ENCODE measurements at regions not wholly inside any gene's neighbourhood (a gene's known extent, or its start where the extent isn't known, plus 50 kb on each side); places are given as distances from the start of the nearest gene placed in this dataset.

- no peaks in the 10 kb centered on the region for H3K36me3 Mint-ChIP-seq (ENCODE audit: insufficient read depth in 2 of 2)
- peaks cover 0 to 5% of the 10 kb centered on the region in 2 donors for H3K9me3 Mint-ChIP-seq
- ATAC-seq (replicated peaks in 1 of 2) (no peak), DNase-seq (no peak)
- no peak overlapping the region for H3K4me3 Mint-ChIP-seq
- no peak overlapping the region for H3K27ac Mint-ChIP-seq
- no peaks in the 10 kb centered on the region for H3K27me3 Mint-ChIP-seq (ENCODE audit: low read depth)
- no peaks in the 10 kb centered on the region for H3K4me1 Mint-ChIP-seq (ENCODE audit: low read depth)
Observed at GRCh38 chr17:12402963-12403622, 262.6 kb upstream of the MYOCD start.

GRCh38 chr17:12403881-12404398, 261.8 kb upstream of the MYOCD start:
- H3K9me3 Mint-ChIP-seq, result peaks cover 0 to 5% of the 10 kb centered on the region in 2 donors
- no peak overlapping the region for H3K27ac Mint-ChIP-seq
- DNase-seq (no peak), ATAC-seq (replicated peaks in 1 of 2) (no peak)
- H3K4me3 Mint-ChIP-seq, result no peak overlapping the region
- H3K27me3 Mint-ChIP-seq (ENCODE audit: low read depth), result no peaks in the 10 kb centered on the region
- no peaks in the 10 kb centered on the region for H3K4me1 Mint-ChIP-seq (ENCODE audit: low read depth)
- no peaks in the 10 kb centered on the region for H3K36me3 Mint-ChIP-seq (ENCODE audit: insufficient read depth in 2 of 2)

GRCh38 chr17:12406623-12407215, 259.0 kb upstream of the MYOCD start:
- DNase-seq (no peak), ATAC-seq (replicated peaks in 1 of 2) (no peak)
- Mint-ChIP-seq H3K4me3 (no peak overlapping the region), H3K4me1 (ENCODE audit: low read depth) (no peaks in the 10 kb centered on the region), H3K36me3 (ENCODE audit: insufficient read depth in 2 of 2) (no peaks in the 10 kb centered on the region), H3K27ac (no peak overlapping the region), H3K27me3 (ENCODE audit: low read depth) (no peaks in the 10 kb centered on the region), H3K9me3 (peaks cover 0 to 2% of the 10 kb centered on the region in 2 donors)

GRCh38 chr17:12407495-12408252, 258.0 kb upstream of the MYOCD start:
- Mint-ChIP-seq H3K4me1 (ENCODE audit: low read depth) (no peaks in the 10 kb centered on the region), H3K9me3 (peaks cover 0 to 2% of the 10 kb centered on the region in 2 donors), H3K4me3 (no peak overlapping the region)

GRCh38 chr17:12409082-12409481, 256.6 kb upstream of the MYOCD start:
- H3K4me3 Mint-ChIP-seq, result no peak overlapping the region
- H3K27me3 Mint-ChIP-seq (ENCODE audit: low read depth), result no peaks in the 10 kb centered on the region
- no peaks in the 10 kb centered on the region for H3K4me1 Mint-ChIP-seq (ENCODE audit: low read depth)
- H3K9me3 Mint-ChIP-seq, result peaks cover 0 to 2% of the 10 kb centered on the region in 2 donors
- H3K36me3 Mint-ChIP-seq (ENCODE audit: insufficient read depth in 2 of 2), result no peaks in the 10 kb centered on the region
- H3K27ac Mint-ChIP-seq, result no peak overlapping the region
- DNase-seq (no peak), ATAC-seq (replicated peaks in 1 of 2) (no peak)

More at GRCh38 chr17:12407495-12408252, 258.0 kb upstream of the MYOCD start:
- Mint-ChIP-seq H3K36me3 (ENCODE audit: insufficient read depth in 2 of 2) (no peaks in the 10 kb centered on the region), H3K27me3 (ENCODE audit: low read depth) (no peaks in the 10 kb centered on the region), H3K27ac (no peak overlapping the region)
- no peak for DNase-seq
- no peak for ATAC-seq (replicated peaks in 1 of 2)

GRCh38 chr17:12410717-12411116, 255.0 kb upstream of the MYOCD start:
- H3K27ac Mint-ChIP-seq, result no peak overlapping the region
- no peaks in the 10 kb centered on the region for H3K4me1 Mint-ChIP-seq (ENCODE audit: low read depth)
- DNase-seq (no peak), ATAC-seq (replicated peaks in 1 of 2) (no peak)
- H3K9me3 Mint-ChIP-seq, result peaks cover 0 to 3% of the 10 kb centered on the region in 2 donors
- no peaks in the 10 kb centered on the region for H3K36me3 Mint-ChIP-seq (ENCODE audit: insufficient read depth in 2 of 2)
- no peak overlapping the region for H3K4me3 Mint-ChIP-seq
- no peaks in the 10 kb centered on the region for H3K27me3 Mint-ChIP-seq (ENCODE audit: low read depth)

GRCh38 chr17:12415031-12415430, 250.7 kb upstream of the MYOCD start:
- Mint-ChIP-seq H3K4me1 (ENCODE audit: low read depth) (no peaks in the 10 kb centered on the region), H3K27me3 (ENCODE audit: low read depth) (no peaks in the 10 kb centered on the region), H3K9me3 (peaks cover 0 to 7% of the 10 kb centered on the region in 2 donors), H3K27ac (no peak overlapping the region), H3K4me3 (no peak overlapping the region), H3K36me3 (ENCODE audit: insufficient read depth in 2 of 2) (no peaks in the 10 kb centered on the region)
- DNase-seq (no peak), ATAC-seq (replicated peaks in 1 of 2) (no peak)

GRCh38 chr17:12421077-12421476, 244.6 kb upstream of the MYOCD start:
- Mint-ChIP-seq H3K36me3 (ENCODE audit: insufficient read depth in 2 of 2) (peaks cover 4% of the 10 kb centered on the region in 2 donors), H3K4me1 (ENCODE audit: low read depth) (no peaks in the 10 kb centered on the region), H3K4me3 (no peak overlapping the region), H3K27me3 (ENCODE audit: low read depth) (no peaks in the 10 kb centered on the region), H3K9me3 (peaks cover 15 to 16% of the 10 kb centered on the region in 2 donors), H3K27ac (no peak overlapping the region)
- DNase-seq (no peak), ATAC-seq (replicated peaks in 1 of 2) (no peak)

GRCh38 chr17:12421646-12422306, 243.9 kb upstream of the MYOCD start:
- no peak for ATAC-seq (replicated peaks in 1 of 2)

GRCh38 chr17:12422651-12423050, 243.0 kb upstream of the MYOCD start:
- Mint-ChIP-seq H3K4me3 (no peak overlapping the region), H3K9me3 (peaks cover 12 to 17% of the 10 kb centered on the region in 2 donors), H3K4me1 (ENCODE audit: low read depth) (no peaks in the 10 kb centered on the region), H3K27me3 (ENCODE audit: low read depth) (no peaks in the 10 kb centered on the region), H3K36me3 (ENCODE audit: insufficient read depth in 2 of 2) (peaks cover 4% of the 10 kb centered on the region in 2 donors), H3K27ac (no peak overlapping the region)
- ATAC-seq (replicated peaks in 1 of 2) (no peak), DNase-seq (no peak)

More at GRCh38 chr17:12421646-12422306, 243.9 kb upstream of the MYOCD start:
- Mint-ChIP-seq H3K27me3 (ENCODE audit: low read depth) (no peaks in the 10 kb centered on the region), H3K36me3 (ENCODE audit: insufficient read depth in 2 of 2) (peaks cover 4% of the 10 kb centered on the region in 2 donors), H3K4me3 (no peak overlapping the region), H3K27ac (no peak overlapping the region), H3K4me1 (ENCODE audit: low read depth) (no peaks in the 10 kb centered on the region), H3K9me3 (peaks cover 16 to 17% of the 10 kb centered on the region in 2 donors)
- no peak for DNase-seq

GRCh38 chr17:12423337-12423736, 242.4 kb upstream of the MYOCD start:
- no peak overlapping the region for H3K4me3 Mint-ChIP-seq
- ATAC-seq (replicated peaks in 1 of 2) (no peak), DNase-seq (no peak)
- H3K36me3 Mint-ChIP-seq (ENCODE audit: insufficient read depth in 2 of 2), result peaks cover 4 to 7% of the 10 kb centered on the region in 2 donors
- no peaks in the 10 kb centered on the region for H3K4me1 Mint-ChIP-seq (ENCODE audit: low read depth)
- H3K27ac Mint-ChIP-seq, result no peak overlapping the region
- peaks cover 12 to 17% of the 10 kb centered on the region in 2 donors for H3K9me3 Mint-ChIP-seq
- no peaks in the 10 kb centered on the region for H3K27me3 Mint-ChIP-seq (ENCODE audit: low read depth)

- peaks cover 15 to 19% of the 10 kb centered on the region in 2 donors for H3K9me3 Mint-ChIP-seq
- H3K36me3 Mint-ChIP-seq (ENCODE audit: insufficient read depth in 2 of 2), result peaks cover 2 to 7% of the 10 kb centered on the region in 2 donors
- no peak overlapping the region for H3K27ac Mint-ChIP-seq
- no peak for DNase-seq
- no peaks in the 10 kb centered on the region for H3K27me3 Mint-ChIP-seq (ENCODE audit: low read depth)
- no peaks in the 10 kb centered on the region for H3K4me1 Mint-ChIP-seq (ENCODE audit: low read depth)
- ATAC-seq (replicated peaks in 1 of 2), result no peak
- H3K4me3 Mint-ChIP-seq, result no peak overlapping the region
Observed at GRCh38 chr17:12429116-12429515, 236.6 kb upstream of the MYOCD start.

- no peaks in the 10 kb centered on the region for H3K4me1 Mint-ChIP-seq (ENCODE audit: low read depth)
- peaks cover 0 to 3% of the 10 kb centered on the region in 2 donors for H3K36me3 Mint-ChIP-seq (ENCODE audit: insufficient read depth in 2 of 2)
- no peak overlapping the region for H3K27ac Mint-ChIP-seq
- H3K27me3 Mint-ChIP-seq (ENCODE audit: low read depth), result no peaks in the 10 kb centered on the region
- DNase-seq (no peak), ATAC-seq (replicated peaks in 1 of 2) (no peak)
- no peak overlapping the region for H3K4me3 Mint-ChIP-seq
- H3K9me3 Mint-ChIP-seq, result peaks cover 11 to 14% of the 10 kb centered on the region in 2 donors
Observed at GRCh38 chr17:12431188-12431587, 234.5 kb upstream of the MYOCD start.
